H1 (cell line): ENCODE measurements at regions not wholly inside any gene's neighbourhood (a gene's known extent, or its start where the extent isn't known, plus 50 kb on each side); places are given as distances from the start of the nearest gene placed in this dataset.

Experiments
- CTCF ChIA-PET: fragments of 300-600 bp; sonication (Branson Sonifier 250); formaldehyde crosslinking; loops from one replicate; lab custom pipeline; 2021; ENCODE audit not compliant: partially characterized antibody; lab: Charles Lee
- POLR2A ChIA-PET: fragments of 300-600 bp; sonication (Branson Sonifier 250); formaldehyde crosslinking; loops from one replicate; lab custom pipeline; 2021; ENCODE audit warnings: inconsistent platforms; ENCODE audit not compliant: partially characterized antibody; lab: Charles Lee
- DNase-seq, 2 experiments: peaks; one replicate each; pipeline versions ENCODE4 v3.0.0 to v3.0.0-alpha.2; 2010 to 2022; ENCODE audit warnings: low spot score in 2 of 2, low read depth in 1 of 2, mixed read lengths in 1 of 2
- FAIRE-seq: peaks from 2 replicates; lab custom pipeline; 2011; peaks lifted over from hg19 to GRCh38; lab: Jason Lieb, UNC
- H2AFZ ChIP-seq: 2 replicates; pipeline ENCODE4 v1.8.1; 2012; ENCODE audit warnings: low read length, inconsistent platforms
- H2AK5ac ChIP-seq: 2 replicates; pipeline ENCODE4 v1.6.1; 2013; ENCODE audit warnings: low read depth, low read length
- H2BK120ac ChIP-seq: replicated peaks from 2 replicates; pipeline ENCODE3; 2013; ENCODE audit warnings: low read depth, low read length, inconsistent platforms
- H2BK12ac ChIP-seq: 2 replicates; pipeline ENCODE4 v1.6.1; 2013; ENCODE audit warnings: low read depth, low read length
- H2BK15ac ChIP-seq: 2 replicates; pipeline ENCODE4 v1.6.1; 2013; ENCODE audit warnings: low read length
- H2BK20ac ChIP-seq: 2 replicates; pipeline ENCODE4 v1.6.1; 2013; ENCODE audit warnings: low read length
- H2BK5ac ChIP-seq: 2 replicates; pipeline ENCODE4 v1.6.1; 2013; ENCODE audit warnings: low read depth, low read length
- H3K14ac ChIP-seq: 2 replicates; pipeline ENCODE4 v1.6.1; 2013; ENCODE audit warnings: inconsistent platforms; ENCODE audit not compliant: insufficient read length
- H3K18ac ChIP-seq: 2 replicates; pipeline ENCODE4 v1.6.1; 2013; ENCODE audit warnings: low read length; ENCODE audit errors: extremely low read depth
- H3K23ac ChIP-seq: 2 replicates; pipeline ENCODE4 v1.6.1; 2013; ENCODE audit warnings: inconsistent platforms; ENCODE audit not compliant: insufficient read length
- H3K23me2 ChIP-seq: 2 replicates; pipeline ENCODE4 v1.6.1; 2013; ENCODE audit warnings: low read depth, low read length
- H3K27ac ChIP-seq: 2 replicates; pipeline ENCODE4 v1.6.1; 2011; ENCODE audit warnings: low read depth, low read length, inconsistent platforms
- H3K27me3 ChIP-seq, 4 experiments: replicated peaks in 1 of 4; 1 replicate in 1 of 4; 2 replicates in 3 of 4; pipeline versions ENCODE4 v1.6.1 to v1.8.1; 2011 to 2013; ENCODE audit warnings: low read length in 3 of 4, mild to moderate bottlenecking in 3 of 4, inconsistent platforms in 2 of 4, mixed read lengths in 2 of 4, moderate library complexity in 1 of 4; ENCODE audit not compliant: control insufficient read depth in 3 of 4, insufficient read depth in 3 of 4; ENCODE audit errors: extremely low read depth in 1 of 4
- H3K36me3 ChIP-seq, 4 experiments: 2 replicates each; pipeline versions ENCODE4 v1.6.1 to v1.8.1; 2011 to 2013; ENCODE audit warnings: mild to moderate bottlenecking in 4 of 4, low read length in 3 of 4, moderate library complexity in 2 of 4, control low read depth in 1 of 4, inconsistent platforms in 1 of 4; ENCODE audit not compliant: insufficient read depth in 4 of 4, control insufficient read depth in 2 of 4
- H3K4ac ChIP-seq: replicated peaks from 2 replicates; pipeline ENCODE3; 2013; ENCODE audit warnings: low read length, low read depth, mixed read lengths, inconsistent platforms; ENCODE audit not compliant: insufficient read length
- H3K4me1 ChIP-seq, 4 experiments: replicated peaks in 1 of 4; 1 replicate in 1 of 4; 2 replicates in 3 of 4; pipeline versions ENCODE4 v1.6.1 to v1.8.1; 2011 to 2013; ENCODE audit warnings: low read length in 3 of 4, inconsistent platforms in 2 of 4, mixed read lengths in 1 of 4; ENCODE audit not compliant: insufficient read depth in 4 of 4, control insufficient read depth in 3 of 4
- H3K4me2 ChIP-seq, 2 experiments: 2 replicates each; pipeline versions ENCODE4 v1.6.1 to v1.8.1; 2011 to 2013; ENCODE audit warnings: low read depth in 2 of 2, low read length in 2 of 2, control low read depth in 1 of 2, inconsistent platforms in 1 of 2, mild to moderate bottlenecking in 1 of 2; ENCODE audit not compliant: insufficient read depth in 1 of 2
- H3K4me3 ChIP-seq, 4 experiments: fragments of 200-600, 300-600 bp in 1 of 4; sonication (generic), shearing (Covaris generic), sonication (Bioruptor Twin) in 1 of 4; 2 replicates each; pipeline versions ENCODE4 v1.5.1 to v1.8.1; 2011 to 2016; ENCODE audit warnings: low read length in 4 of 4, low read depth in 3 of 4, control low read depth in 2 of 4, inconsistent platforms in 2 of 4, mild to moderate bottlenecking in 2 of 4, mixed read lengths in 1 of 4, moderate library complexity in 1 of 4; ENCODE audit not compliant: insufficient read depth in 2 of 4; ENCODE audit errors: extremely low read depth in 1 of 4
- H3K56ac ChIP-seq: replicated peaks from 2 replicates; pipeline ENCODE3; 2013; ENCODE audit warnings: low read depth, mild to moderate bottlenecking, mixed read lengths, low read length, inconsistent platforms; ENCODE audit not compliant: insufficient read length
- H3K79me1 ChIP-seq: 2 replicates; pipeline ENCODE4 v1.6.1; 2013; ENCODE audit warnings: low read depth, low read length, control low read depth
- H3K79me2 ChIP-seq, 2 experiments: 2 replicates each; pipeline versions ENCODE4 v1.6.1 to v1.8.1; 2012 to 2013; ENCODE audit warnings: low read length in 2 of 2, mild to moderate bottlenecking in 2 of 2, inconsistent platforms in 1 of 2; ENCODE audit not compliant: insufficient read depth in 2 of 2, control insufficient read depth in 1 of 2
- H3K9ac ChIP-seq, 4 experiments: replicated peaks in 1 of 4; 1 replicate in 1 of 4; 2 replicates in 3 of 4; pipeline versions ENCODE4 v1.6.1 to v1.8.1; 2011 to 2013; ENCODE audit warnings: low read depth in 3 of 4, low read length in 3 of 4, control low read depth in 2 of 4, mild to moderate bottlenecking in 2 of 4, moderate library complexity in 2 of 4, inconsistent platforms in 1 of 4; ENCODE audit errors: extremely low read depth in 1 of 4
- H3K9me3 ChIP-seq, 2 experiments: 2 replicates each; pipeline versions ENCODE4 v1.6.1 to v1.8.1; 2012 to 2013; ENCODE audit warnings: mild to moderate bottlenecking in 2 of 2, moderate library complexity in 2 of 2, control low read depth in 1 of 2, inconsistent platforms in 1 of 2, low read depth in 1 of 2, low read length in 1 of 2, mixed read lengths in 1 of 2; ENCODE audit not compliant: insufficient read depth in 2 of 2
- H4K20me1 ChIP-seq, 2 experiments: replicated peaks in 1 of 2; 2 replicates each; pipeline versions ENCODE3 to v1.8.1; 2011 to 2013; ENCODE audit warnings: inconsistent platforms in 2 of 2, low read length in 2 of 2, mild to moderate bottlenecking in 1 of 2; ENCODE audit not compliant: insufficient read depth in 2 of 2, control insufficient read depth in 1 of 2
- H4K5ac ChIP-seq: 2 replicates; pipeline ENCODE4 v1.6.1; 2013; ENCODE audit warnings: low read length, low read depth, mixed read lengths, inconsistent platforms; ENCODE audit not compliant: insufficient read length
- H4K8ac ChIP-seq: 2 replicates; pipeline ENCODE4 v1.8.0; 2013; ENCODE audit warnings: mild to moderate bottlenecking, moderate library complexity, low read length, inconsistent platforms; ENCODE audit not compliant: insufficient read depth; ENCODE audit errors: extremely low read depth
- H4K91ac ChIP-seq: replicated peaks from 2 replicates; pipeline ENCODE3; 2013; ENCODE audit warnings: low read length, mixed read lengths, inconsistent platforms; ENCODE audit not compliant: insufficient read length
- CEBPB ChIP-seq: IDR thresholded peaks from 2 replicates; pipeline ENCODE4 v1.6.1; 2012; ENCODE audit warnings: low read depth, low read length
- CHD1 ChIP-seq: IDR thresholded peaks from 2 replicates; pipeline ENCODE4 v1.6.1; 2012; ENCODE audit warnings: low read depth, low read length, improper control_type of control experiment
- GABPA ChIP-seq: IDR thresholded peaks from 2 replicates; pipeline ENCODE4 v1.6.1; 2011; ENCODE audit warnings: mild to moderate bottlenecking, low read length, moderate library complexity, borderline replicate concordance; ENCODE audit not compliant: insufficient read depth

DNA sequence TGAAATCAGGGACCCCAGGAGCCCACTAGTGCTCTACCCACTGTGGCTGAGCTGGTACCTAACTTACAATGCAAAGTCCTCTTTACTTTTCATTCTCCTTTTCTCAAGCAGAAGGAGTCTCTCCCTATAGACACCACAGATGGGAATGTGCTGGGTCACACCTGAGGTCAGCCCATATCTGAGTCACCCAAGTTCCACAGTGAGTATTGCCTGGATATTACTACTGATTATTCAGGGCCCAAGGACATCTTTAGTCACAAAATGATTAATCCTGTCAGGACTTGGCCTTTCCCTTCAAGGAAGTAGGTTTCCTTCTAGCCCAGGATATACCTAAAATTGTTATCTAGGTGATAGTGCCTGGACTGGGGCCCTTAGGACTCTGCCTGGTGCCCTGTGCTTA, 1305.2 kb downstream of the SI start:
- FAIRE-seq = no peak
- H3K18ac ChIP-seq = no peak overlapping the region
- H3K27ac ChIP-seq = no peak overlapping the region
- H4K20me1 ChIP-seq = no peaks in the 10 kb centered on the region
- H3K27me3 ChIP-seq = no peaks in the 10 kb centered on the region
- H2BK15ac ChIP-seq = no peak overlapping the region
- H2BK5ac ChIP-seq = no peak overlapping the region
- H3K79me2 ChIP-seq = no peaks in the 10 kb centered on the region
- no peak overlapping the region for H3K14ac ChIP-seq
- no peaks in the 10 kb centered on the region for H3K23me2 ChIP-seq
- H3K56ac ChIP-seq = no peak overlapping the region
- H3K4ac ChIP-seq = no peak overlapping the region
- no peak overlapping the region for H2AK5ac ChIP-seq
- H4K5ac ChIP-seq = no peak overlapping the region
- H2BK120ac ChIP-seq = no peak overlapping the region
- H3K23ac ChIP-seq = no peak overlapping the region
- H2BK20ac ChIP-seq = no peak overlapping the region
- no peak overlapping the region; the same call in 1 of the 2 replicates for H2AFZ ChIP-seq
- no peak overlapping the region for H4K91ac ChIP-seq
- H2BK12ac ChIP-seq = no peak overlapping the region
- H4K8ac ChIP-seq = no peak overlapping the region
- H3K79me1 ChIP-seq = no peaks in the 10 kb centered on the region
- H3K9me3 ChIP-seq = no peaks in the 10 kb centered on the region
- no peaks in the 10 kb centered on the region for H3K4me1 ChIP-seq
- H3K36me3 ChIP-seq = no peaks in the 10 kb centered on the region
- TF ChIP-seq CEBPB (no peak), GABPA (no peak), CHD1 (no peak)
- ChIA-PET POLR2A (no interaction called here), CTCF (no interaction called here)
- H3K9ac ChIP-seq = no peak overlapping the region
- no peak overlapping the region for H3K4me3 ChIP-seq
- DNase-seq = no peak
- no peak overlapping the region for H3K4me2 ChIP-seq
